ENCODE measurements at regions not wholly inside any gene's neighbourhood (a gene's known extent, or its start where the extent isn't known, plus 50 kb on each side); places are given as distances from the start of the nearest gene placed in this dataset.
"Not testable (repeated sequence)": the region's sequence is repeated elsewhere in the genome, so short reads cannot be mapped to it uniquely, and the experiment has no call there.

DNA sequence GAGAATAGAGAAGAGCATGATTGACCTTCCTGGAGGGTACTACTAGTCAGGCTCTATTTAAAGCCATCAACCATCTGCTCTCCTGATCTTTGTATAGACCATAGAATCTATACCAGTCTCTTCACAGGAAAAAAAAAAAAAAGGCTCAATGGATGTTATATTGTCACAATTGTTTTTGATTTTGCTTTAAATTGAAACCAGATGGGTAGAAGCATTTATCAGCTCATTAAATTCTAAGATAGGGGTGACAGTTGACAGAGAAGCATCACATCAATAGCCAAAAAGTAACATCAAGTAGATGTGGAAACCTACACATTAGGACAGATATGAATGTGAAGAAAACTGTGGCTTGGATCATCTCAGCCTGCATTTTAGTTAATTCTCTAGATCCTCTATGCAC lies 558.9 kb upstream of the MBL2 start:
- ChIA-PET POLR2A (ENCODE audit: low non-redundant PET) (no interaction called here), CTCF (no interaction called here)
- H3K27ac ChIP-seq: no peak overlapping the region
- DNase-seq (ENCODE audit: low spot score): no peak
- TF ChIP-seq, protein P1, sequence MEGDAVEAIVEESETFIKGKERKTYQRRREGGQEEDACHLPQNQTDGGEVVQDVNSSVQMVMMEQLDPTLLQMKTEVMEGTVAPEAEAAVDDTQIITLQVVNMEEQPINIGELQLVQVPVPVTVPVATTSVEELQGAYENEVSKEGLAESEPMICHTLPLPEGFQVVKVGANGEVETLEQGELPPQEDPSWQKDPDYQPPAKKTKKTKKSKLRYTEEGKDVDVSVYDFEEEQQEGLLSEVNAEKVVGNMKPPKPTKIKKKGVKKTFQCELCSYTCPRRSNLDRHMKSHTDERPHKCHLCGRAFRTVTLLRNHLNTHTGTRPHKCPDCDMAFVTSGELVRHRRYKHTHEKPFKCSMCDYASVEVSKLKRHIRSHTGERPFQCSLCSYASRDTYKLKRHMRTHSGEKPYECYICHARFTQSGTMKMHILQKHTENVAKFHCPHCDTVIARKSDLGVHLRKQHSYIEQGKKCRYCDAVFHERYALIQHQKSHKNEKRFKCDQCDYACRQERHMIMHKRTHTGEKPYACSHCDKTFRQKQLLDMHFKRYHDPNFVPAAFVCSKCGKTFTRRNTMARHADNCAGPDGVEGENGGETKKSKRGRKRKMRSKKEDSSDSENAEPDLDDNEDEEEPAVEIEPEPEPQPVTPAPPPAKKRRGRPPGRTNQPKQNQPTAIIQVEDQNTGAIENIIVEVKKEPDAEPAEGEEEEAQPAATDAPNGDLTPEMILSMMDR (conservative IDR thresholded peaks at IDR 0.05; ENCODE audit: low read depth): no peak

DNA sequence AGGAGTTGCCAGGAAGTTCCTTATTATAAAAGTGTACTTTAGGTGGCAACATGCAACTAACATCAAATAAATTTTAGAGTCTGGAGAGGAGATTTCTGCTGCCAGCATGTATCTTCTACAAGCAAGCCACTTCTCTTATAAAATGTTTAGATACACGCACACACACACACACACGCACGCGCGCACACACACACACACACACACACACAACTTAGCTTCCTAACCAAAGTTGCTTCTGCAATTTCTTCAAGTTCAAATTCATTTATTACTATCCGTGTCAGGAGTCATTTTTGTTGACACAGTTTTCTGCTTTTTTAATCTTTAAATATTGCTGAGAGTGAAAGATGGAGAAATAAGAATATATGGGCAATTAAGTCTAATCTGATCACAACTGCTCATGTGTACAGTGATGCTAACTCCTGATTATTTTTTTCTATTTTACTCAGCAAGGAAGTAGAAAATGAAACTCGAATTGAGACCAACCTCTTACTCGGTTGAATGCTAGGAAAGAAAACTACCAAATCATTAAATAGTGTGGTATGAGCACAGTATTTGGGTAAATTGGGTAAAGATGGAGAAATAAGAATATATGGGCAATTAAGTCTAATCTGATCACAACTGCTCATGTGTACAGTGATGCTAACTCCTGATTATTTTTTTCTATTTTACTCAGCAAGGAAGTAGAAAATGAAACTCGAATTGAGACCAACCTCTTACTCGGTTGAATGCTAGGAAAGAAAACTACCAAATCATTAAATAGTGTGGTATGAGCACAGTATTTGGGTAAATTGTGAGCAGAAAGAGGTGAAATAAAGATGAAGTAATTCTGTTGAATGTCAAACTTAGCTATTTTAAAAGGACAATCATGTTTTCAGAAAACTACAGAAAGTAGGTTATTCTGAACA lies 554.1 kb upstream of the MBL2 start:
- DNase-seq (ENCODE audit: low spot score); H3K27ac ChIP-seq; CTCF ChIA-PET; POLR2A ChIA-PET (ENCODE audit: low non-redundant PET): not testable (repeated sequence)

DNA sequence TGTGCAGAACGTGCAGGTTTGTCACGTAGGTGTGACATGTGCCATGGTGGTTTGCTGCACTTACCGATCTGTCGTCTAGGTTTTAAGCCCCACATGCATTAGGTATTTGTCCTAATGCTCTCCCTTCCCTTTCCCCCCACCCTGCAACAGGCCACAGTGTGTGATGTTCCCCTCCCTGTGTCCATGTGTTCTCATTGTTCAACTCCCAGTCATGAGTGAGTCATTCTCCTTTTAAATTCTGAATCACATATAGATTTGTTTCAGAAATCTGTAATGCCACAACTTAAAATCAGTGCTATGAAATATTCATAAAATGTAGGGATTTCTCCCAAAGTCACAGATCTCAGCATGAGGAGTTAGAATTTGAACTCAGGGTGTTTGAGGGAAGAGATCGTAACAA lies 552.5 kb upstream of the MBL2 start:
- ChIA-PET CTCF (interaction anchor here (0.8 kb wide), 1 partner anchor 388 kb away, joined by 6 read pairs; no protein-coding TSS in a partner anchor), POLR2A (ENCODE audit: low non-redundant PET) (no interaction called here)
- DNase-seq (ENCODE audit: low spot score): peak; percentile 43
- TF ChIP-seq, protein P1 (conservative IDR thresholded peaks at IDR 0.05; ENCODE audit: low read depth): no peak
- H3K27ac ChIP-seq: no peak overlapping the region

DNA sequence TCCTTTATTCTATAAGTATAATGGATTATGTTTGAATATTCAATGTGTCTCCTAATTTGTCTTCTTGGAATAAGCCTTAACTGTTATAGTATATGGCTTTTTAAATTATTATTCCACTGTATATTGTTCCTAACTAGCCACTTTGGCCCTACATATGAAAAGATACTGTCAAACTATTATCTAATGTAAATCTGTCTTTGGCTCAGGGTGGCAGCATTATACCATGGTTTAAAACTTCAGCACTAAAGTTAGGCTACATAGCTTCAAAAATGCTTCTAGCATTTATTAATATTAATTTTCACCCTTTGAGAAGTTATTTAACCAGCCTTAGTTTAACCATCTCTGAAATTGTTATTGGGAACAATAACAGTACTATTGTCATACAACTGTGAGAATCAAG lies 543.1 kb upstream of the MBL2 start:
- CTCF ChIA-PET: interaction anchor here (1.1 to 1.5 kb wide), 2 partner anchors 14 to 432 kb away, joined by 4 to 6 read pairs; no protein-coding TSS in a partner anchor

DNA sequence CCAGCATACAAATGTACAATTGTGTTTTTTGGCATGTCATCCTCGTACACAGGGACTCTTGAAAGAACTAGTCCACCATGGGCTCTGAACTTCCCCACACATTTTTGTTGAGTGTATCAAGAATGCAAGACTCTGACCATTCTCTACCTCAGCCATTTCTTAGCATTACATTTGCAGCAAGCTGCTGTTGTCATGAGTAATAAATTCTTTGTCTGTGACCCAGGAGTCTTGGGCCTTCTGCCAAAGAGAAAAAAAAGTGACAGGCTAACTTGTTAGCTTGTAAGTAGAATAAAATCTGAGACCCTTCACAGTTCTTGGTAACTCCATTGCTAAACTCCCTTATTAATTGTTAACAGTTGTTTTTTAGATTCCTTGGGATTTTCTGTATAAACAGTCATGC lies 542.3 kb upstream of the MBL2 start:
- DNase-seq (ENCODE audit: low spot score): peak; percentile 54
- TF ChIP-seq, protein P1 (conservative IDR thresholded peaks at IDR 0.05; ENCODE audit: low read depth): no peak
- no peak overlapping the region for H3K27ac ChIP-seq
- ChIA-PET POLR2A (ENCODE audit: low non-redundant PET) (no interaction called here), CTCF (interaction anchor here (1.5 kb wide), 1 partner anchor 431 kb away, joined by 4 read pairs; no protein-coding TSS in a partner anchor)

More for the DNA sequence above, 543.1 kb upstream of the MBL2 start:
- POLR2A ChIA-PET (ENCODE audit: low non-redundant PET): no interaction called here
- no peak overlapping the region for H3K27ac ChIP-seq
- TF ChIP-seq, protein P1 (conservative IDR thresholded peaks at IDR 0.05; ENCODE audit: low read depth): no peak
- no peak for DNase-seq (ENCODE audit: low spot score)

DNA sequence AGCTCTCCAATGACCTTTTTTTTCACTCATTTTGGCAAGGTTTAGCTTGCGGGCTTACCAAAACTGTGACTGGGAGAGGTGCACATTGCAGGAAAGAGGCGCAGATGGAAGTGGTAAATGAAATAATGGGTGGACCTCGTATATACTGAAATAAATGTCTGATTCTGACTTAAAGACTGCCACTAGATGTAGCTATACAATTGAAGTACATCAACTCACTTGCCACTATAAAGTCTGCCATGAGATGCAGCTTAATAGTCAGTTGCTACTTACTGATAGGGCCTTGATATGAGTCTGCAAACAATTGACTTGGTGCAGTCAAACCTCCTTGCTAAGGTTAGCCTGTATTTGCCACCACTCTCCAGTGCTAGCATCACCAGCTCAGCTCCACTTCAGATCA lies 525.9 kb upstream of the MBL2 start:
- DNase-seq (ENCODE audit: low spot score): no peak
- ChIA-PET CTCF (interaction anchor here (1.0 kb wide), 1 partner anchor 480 kb away, joined by 4 read pairs; no protein-coding TSS in a partner anchor), POLR2A (ENCODE audit: low non-redundant PET) (no interaction called here)
- no peak overlapping the region for H3K27ac ChIP-seq
- TF ChIP-seq, protein P1 (conservative IDR thresholded peaks at IDR 0.05; ENCODE audit: low read depth): no peak

DNA sequence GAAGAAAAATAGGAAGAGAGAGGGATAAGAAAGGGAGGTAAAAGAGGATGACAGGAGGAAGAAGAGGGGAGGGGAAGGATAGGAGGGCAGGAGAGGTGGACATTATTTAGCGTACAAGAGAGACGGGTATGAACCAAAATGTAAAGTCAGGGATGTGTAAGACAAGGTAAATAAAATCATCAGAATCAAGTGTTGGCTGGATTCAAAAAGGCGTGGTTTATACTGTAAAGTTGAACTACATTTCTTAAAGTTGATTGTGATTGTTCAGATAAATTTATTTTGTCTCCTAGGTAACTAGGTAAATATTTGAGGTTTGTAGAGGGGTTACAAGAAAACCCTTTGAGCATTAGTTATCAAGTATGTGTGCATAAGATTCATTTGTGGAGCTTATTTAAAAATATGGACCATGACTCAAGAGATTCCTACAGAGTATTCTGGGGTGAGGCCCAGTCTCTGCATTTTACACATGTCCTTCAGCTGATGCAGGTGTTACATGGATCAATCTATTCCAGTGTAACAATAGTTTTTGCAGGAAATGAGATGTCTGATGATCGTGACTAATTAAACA lies 512.1 kb upstream of the MBL2 start:
- no peak overlapping the region for H3K27ac ChIP-seq
- no peak for DNase-seq (ENCODE audit: low spot score)
- ChIA-PET POLR2A (ENCODE audit: low non-redundant PET) (no interaction called here), CTCF (interaction anchor here (0.7 kb wide), 1 partner anchor 18 kb away, joined by 3 read pairs; no protein-coding TSS in a partner anchor)
- TF ChIP-seq, protein P1 (conservative IDR thresholded peaks at IDR 0.05; ENCODE audit: low read depth): no peak
